MCF 10A (cell line): ENCODE measurements at regions not wholly inside any gene's neighbourhood (a gene's known extent, or its start where the extent isn't known, plus 50 kb on each side); places are given as distances from the start of the nearest gene placed in this dataset.

Experiments used
- BruUV-seq: library from RNA; stranded (reverse); fragments of 400-500 nt; replicated peaks from 2 replicates; lab custom pipeline; 2021; lab: Mats Ljungman, UMichigan
- CTCF ChIA-PET: fragments of 300-600 bp; sonication (Branson Sonifier 250); formaldehyde crosslinking; extraction: SDS; loops from one replicate; lab custom pipeline; 2021; ENCODE audit warnings: antibody characterized with exemption, inconsistent platforms; lab: Yijun Ruan, JAX
- POLR2A ChIA-PET: fragments of 300-600, 350-650 bp; sonication (Branson Sonifier 250); formaldehyde crosslinking; extraction: SDS; loops from one replicate; lab custom pipeline; 2020; ENCODE audit warnings: antibody characterized with exemption, inconsistent platforms; lab: Yijun Ruan, JAX
- DNase-seq: peaks from one replicate; pipeline ENCODE4 v3.0.0-alpha.2; 2018; ENCODE audit not compliant: unreplicated experiment
- H3K27ac Mint-ChIP-seq: one replicate; pipeline ENCODE4 v1.8.0; 2022; ENCODE audit warnings: mild to moderate bottlenecking, low read depth, mixed read lengths; ENCODE audit not compliant: unreplicated experiment
- H3K27me3 Mint-ChIP-seq: one replicate; pipeline ENCODE4 v1.8.0; 2022; ENCODE audit warnings: mixed read lengths; ENCODE audit not compliant: insufficient read depth, unreplicated experiment
- H3K36me3 Mint-ChIP-seq: one replicate; pipeline ENCODE4 v1.8.0; 2022; ENCODE audit warnings: mild to moderate bottlenecking, moderate library complexity, mixed read lengths; ENCODE audit not compliant: insufficient read depth, unreplicated experiment
- H3K4me1 Mint-ChIP-seq: one replicate; pipeline ENCODE4 v1.8.0; 2022; ENCODE audit warnings: mixed read lengths; ENCODE audit not compliant: insufficient read depth, unreplicated experiment
- H3K4me3 Mint-ChIP-seq: one replicate; pipeline ENCODE4 v1.8.0; 2022; ENCODE audit warnings: mild to moderate bottlenecking, moderate library complexity, mixed read lengths; ENCODE audit not compliant: unreplicated experiment
- H3K9me3 Mint-ChIP-seq: one replicate; pipeline ENCODE4 v1.8.0; 2022; ENCODE audit warnings: mixed read lengths; ENCODE audit not compliant: unreplicated experiment
- intact Hi-C: fragments of 100-400 bp; cut with micrococcal nuclease; formaldehyde crosslinking; loops from 2 replicates; pipeline ENCODE4 v1.14.1; 2022
- TF ChIP-seq, protein P1 (sequence below): fragments of 200-600 bp; IDR thresholded peaks from one replicate; pipeline ENCODE4 v1.8.0; 2022; ENCODE audit warnings: antibody characterized with exemption, mild to moderate bottlenecking; ENCODE audit not compliant: unreplicated experiment

DNA sequence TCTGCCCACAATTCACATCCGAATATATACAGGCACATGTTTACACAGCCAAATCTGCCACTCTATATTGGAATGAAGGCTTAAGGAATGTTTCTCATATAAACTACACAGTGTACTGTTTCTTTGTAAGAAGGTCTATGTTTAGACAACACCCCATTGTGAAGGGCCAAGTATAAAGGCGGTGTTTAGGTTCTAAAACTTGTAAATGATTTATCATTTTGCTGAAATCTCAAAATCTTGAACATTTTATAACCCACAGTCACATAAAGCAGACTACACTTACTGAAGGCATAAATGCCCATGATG is 94.0 kb downstream of the ZNF608 start:
- BruUV-seq: no TSS peak
- TF ChIP-seq, protein P1, sequence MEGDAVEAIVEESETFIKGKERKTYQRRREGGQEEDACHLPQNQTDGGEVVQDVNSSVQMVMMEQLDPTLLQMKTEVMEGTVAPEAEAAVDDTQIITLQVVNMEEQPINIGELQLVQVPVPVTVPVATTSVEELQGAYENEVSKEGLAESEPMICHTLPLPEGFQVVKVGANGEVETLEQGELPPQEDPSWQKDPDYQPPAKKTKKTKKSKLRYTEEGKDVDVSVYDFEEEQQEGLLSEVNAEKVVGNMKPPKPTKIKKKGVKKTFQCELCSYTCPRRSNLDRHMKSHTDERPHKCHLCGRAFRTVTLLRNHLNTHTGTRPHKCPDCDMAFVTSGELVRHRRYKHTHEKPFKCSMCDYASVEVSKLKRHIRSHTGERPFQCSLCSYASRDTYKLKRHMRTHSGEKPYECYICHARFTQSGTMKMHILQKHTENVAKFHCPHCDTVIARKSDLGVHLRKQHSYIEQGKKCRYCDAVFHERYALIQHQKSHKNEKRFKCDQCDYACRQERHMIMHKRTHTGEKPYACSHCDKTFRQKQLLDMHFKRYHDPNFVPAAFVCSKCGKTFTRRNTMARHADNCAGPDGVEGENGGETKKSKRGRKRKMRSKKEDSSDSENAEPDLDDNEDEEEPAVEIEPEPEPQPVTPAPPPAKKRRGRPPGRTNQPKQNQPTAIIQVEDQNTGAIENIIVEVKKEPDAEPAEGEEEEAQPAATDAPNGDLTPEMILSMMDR: no peak
- Mint-ChIP-seq H3K27me3 (no peaks in the 10 kb centered on the region), H3K9me3 (no peaks in the 10 kb centered on the region), H3K36me3 (peaks cover 17% of the 10 kb centered on the region), H3K4me1 (peaks cover 40% of the 10 kb centered on the region), H3K27ac (peak overlapping the region; percentile 54), H3K4me3 (peak overlapping the region; percentile 76)
- intact Hi-C loops: loop anchor here (5.0 to 10.0 kb wide), 3 partner anchors 718 to 1472 kb away; no protein-coding TSS in a partner anchor
- POLR2A ChIA-PET: interaction anchor here (0.6 to 2.3 kb wide), 7 partner anchors 8 to 799 kb away, joined by 3 to 10 read pairs (median 3); no protein-coding TSS in a partner anchor
- no peak for DNase-seq
- CTCF ChIA-PET: no interaction called here

DNA sequence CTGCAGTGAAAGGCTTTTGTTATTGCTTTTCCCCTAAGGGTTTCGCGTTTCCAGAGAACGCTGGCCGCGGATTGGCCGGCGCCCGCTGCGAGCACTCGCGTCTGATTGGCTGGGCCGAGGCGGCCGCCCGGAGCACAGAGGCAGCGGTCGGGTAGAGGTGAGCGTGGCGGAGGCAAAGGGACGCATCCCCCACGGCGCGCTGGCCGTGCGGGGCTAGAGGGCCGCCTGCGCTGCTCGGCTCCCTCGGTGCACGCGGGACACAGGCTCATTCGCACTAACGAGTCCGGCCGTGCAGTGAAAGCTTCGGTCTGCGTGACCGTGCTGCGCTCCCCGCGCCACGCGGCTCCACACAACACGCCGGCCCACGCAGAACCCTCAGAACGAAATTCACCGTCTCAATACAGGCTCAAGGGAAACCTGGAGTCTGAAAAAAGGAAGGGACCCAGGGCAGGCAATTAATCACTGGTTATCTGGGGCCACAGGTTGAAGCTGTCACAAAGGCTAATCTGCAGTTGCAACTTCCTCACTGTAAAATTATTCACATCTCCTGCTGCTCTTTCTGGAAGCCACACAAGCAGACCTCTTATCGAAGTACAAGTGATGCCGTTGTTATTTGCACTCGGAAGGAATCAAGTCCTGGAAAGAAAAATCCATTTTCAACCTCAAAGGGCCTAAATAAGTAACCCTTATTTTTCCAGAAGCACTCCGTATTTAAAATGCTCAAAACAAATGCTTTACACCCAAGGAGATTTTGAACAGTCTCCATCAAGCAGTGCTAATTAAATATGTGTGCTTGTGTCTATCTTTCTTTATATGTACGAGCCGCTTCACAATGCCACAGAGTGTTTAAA is 94.6 kb downstream of the ZNF608 start:
- ChIA-PET CTCF (interaction anchor here (0.5 to 1.5 kb wide), 2 partner anchors 8 to 1717 kb away, joined by 3 to 5 read pairs; no protein-coding TSS in a partner anchor), POLR2A (interaction anchor here (0.6 to 2.3 kb wide), 19 partner anchors 9 to 800 kb away, joined by 3 to 10 read pairs (median 3); no protein-coding TSS in a partner anchor)
- BruUV-seq: no TSS peak
- peaks cover 23% of the 10 kb centered on the region for H3K36me3 Mint-ChIP-seq
- peak overlapping the region; percentile 54 for H3K27ac Mint-ChIP-seq
- H3K4me1 Mint-ChIP-seq: peaks cover 42% of the 10 kb centered on the region
- peak; percentile 89 for DNase-seq
- no peaks in the 10 kb centered on the region for H3K9me3 Mint-ChIP-seq
- H3K27me3 Mint-ChIP-seq: no peaks in the 10 kb centered on the region
- TF ChIP-seq, protein P1: no peak
- H3K4me3 Mint-ChIP-seq: peak overlapping the region; percentile 76
- intact Hi-C loops: loop anchor here (2.0 to 10.0 kb wide), 4 partner anchors 91 to 1473 kb away; no protein-coding TSS in a partner anchor

DNA sequence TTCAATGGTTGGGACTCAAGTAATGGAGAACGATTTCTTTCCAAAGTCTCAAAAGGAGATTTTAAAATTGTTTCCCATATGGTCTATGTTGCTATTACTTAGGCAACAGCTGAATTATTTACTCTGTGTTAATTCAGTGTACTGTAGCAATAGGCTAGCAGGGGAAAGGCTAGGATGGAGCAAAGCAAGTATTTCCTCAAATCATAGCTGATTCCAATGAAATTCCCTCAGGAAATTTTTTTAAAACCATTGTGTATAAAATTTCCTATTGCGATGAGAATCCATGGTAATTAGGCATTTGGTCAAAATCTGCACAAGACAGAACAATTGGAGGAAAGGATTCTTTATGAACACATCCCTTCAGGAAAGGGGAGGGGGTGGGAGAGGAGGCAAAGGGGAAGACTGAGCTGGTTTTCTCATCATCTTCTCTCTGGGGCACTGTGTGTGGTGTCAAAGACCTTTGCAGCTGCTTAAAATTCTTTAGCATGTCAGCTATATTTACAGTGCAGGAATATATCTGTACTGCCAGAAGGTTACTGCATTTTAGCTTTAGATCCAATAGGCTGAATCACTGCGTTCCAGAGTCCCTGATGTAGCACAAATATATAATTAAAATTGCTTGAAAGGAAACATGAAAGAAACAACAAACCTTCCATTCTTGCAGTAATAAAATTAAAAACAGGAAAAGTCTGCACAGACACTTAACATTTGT is 95.3 kb downstream of the ZNF608 start:
- Mint-ChIP-seq H3K4me3 (peak overlapping the region; percentile 76), H3K27me3 (no peaks in the 10 kb centered on the region), H3K36me3 (peaks cover 31% of the 10 kb centered on the region), H3K27ac (no peak overlapping the region), H3K9me3 (no peaks in the 10 kb centered on the region), H3K4me1 (peaks cover 49% of the 10 kb centered on the region)
- intact Hi-C loops: loop anchor here (2.0 to 10.0 kb wide), 4 partner anchors 92 to 1474 kb away; no protein-coding TSS in a partner anchor
- TF ChIP-seq, protein P1: no peak
- CTCF ChIA-PET: interaction anchor here (0.5 to 1.5 kb wide), 4 partner anchors 9 to 1718 kb away, joined by 3 to 5 read pairs (median 4); no protein-coding TSS in a partner anchor
- POLR2A ChIA-PET: interaction anchor here (0.5 to 2.3 kb wide), 22 partner anchors 9 to 1228 kb away, joined by 3 to 10 read pairs (median 3); partner anchors contain the start of gene CEP120
- no peak for DNase-seq
- BruUV-seq: no TSS peak
